Stimulated activated CD4-positive, alpha-beta T cell treated with anti-CD3 and anti-CD28 coated beads, Interleukin-1b, Interleukin-23, amount 100 ng/mL, for 24 hours (primary cell): ENCODE measurements at regions not wholly inside any gene's neighbourhood (a gene's known extent, or its start where the extent isn't known, plus 50 kb on each side); places are given as distances from the start of the nearest gene placed in this dataset.

Source experiments
- DNase-seq, 4 experiments: peaks; one replicate each; pipeline ENCODE4 v3.0.0-alpha.2; 2020; ENCODE audit warnings: low read depth in 4 of 4, low spot score in 1 of 4

DNA sequence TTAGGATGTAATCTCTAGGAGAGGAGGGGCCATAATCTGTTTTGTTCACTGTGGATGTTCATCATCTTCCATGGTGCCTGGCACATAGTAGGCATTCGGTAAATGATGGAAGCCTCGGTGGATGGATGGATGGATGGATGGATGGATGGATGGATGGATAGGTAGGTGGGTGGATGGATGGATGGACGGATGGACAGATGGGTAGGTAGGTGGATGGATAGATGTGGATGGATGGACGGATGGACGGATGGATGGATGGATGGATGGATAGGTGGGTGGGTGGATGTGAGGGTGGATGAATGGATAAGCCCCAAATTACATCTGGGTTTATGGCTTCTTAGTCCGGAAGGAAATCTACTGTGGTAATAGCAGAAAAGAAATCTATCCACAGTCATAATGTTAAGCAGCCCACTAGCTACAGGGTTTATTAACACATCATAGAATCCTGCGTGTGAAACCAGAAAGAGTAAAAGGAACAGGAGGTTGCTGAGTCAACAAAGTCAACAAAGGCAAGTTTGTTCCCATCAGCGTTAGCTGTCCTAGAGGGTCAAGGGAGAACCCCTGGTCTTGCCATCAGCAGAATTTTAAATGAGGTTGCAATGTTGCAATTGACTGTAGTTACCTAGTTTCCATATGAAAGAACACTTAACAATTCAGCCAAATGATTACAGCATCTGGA is 82.8 kb downstream of the C11orf91 start:
- DNase-seq: no peak

DNA sequence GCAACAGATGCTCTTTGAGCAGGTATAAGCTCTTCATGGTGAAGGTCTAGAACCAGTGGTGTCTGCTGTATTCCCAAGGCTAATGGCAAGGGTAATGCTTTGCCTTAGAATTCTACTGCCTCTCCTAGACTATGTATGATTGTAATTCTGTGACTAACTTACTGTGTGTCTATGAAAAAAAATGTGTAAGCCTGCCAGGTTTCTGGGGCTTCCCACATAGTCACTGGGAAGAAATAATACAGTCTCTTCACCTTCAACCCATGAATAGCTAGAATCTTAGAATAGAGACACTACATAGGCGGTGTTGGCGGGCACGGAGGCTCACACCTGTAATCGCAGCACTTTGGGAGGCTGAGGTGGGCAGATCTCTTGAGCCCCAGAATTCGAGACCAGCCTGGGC is 84.1 kb downstream of the C11orf91 start:
- no peak for DNase-seq

DNA sequence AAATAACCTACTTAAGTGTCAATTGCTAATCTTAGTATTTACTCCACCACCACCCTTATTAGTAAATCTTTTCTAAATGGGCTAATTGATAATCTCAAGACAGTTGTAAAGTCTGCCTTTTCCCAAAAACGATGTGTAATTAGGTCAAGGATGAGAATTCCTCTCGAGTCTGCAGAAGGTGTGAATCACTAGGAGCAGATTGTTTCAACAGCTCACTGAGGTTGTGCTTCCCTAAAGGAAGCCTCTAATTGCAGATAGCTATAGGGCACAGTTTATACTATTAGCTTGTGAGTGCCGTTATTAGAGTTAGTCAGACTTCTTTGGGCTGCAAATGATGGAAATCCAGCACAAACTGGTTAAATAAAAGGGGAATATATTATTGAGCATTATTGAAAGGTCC is 84.9 kb downstream of the C11orf91 start:
- no peak for DNase-seq

DNA sequence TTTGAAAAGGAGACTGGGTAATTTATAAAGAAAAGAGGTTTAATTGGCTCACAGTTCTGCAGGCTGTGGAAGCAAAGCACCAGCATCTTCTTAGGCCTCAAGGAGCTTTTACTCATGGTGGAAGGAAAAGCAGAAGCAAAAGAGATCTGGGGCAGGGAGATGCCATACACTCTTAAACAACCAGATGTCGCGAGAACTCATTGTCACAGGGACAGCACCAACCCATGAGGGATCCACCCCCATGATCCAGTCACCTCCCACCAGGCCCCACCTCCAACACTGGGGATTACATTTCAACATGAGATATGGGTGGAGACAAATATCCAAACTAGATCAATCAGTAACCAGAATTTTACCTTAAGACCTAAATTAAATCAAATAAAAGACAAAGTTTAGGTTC is 87.2 kb downstream of the C11orf91 start:
- DNase-seq: no peak

DNA sequence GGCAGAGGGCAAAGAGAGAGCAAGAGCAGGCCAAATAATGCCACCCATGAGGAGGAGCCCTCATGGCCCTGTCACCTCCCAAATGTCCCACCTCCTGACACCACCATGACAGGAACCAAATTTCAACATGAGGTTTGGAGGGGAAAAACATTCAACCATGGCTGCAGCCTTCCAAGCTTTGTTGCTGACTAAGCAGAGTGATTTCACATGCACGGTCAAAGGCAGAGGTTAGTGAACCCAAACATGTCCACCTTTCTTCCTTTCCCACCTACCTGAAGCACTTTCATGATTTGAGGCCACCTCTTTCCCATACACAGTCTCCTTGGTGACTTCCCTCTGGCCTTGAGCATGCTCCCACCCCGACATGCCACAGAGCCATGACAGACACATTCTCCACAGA is 89.7 kb downstream of the C11orf91 start:
- DNase-seq: no peak

DNA sequence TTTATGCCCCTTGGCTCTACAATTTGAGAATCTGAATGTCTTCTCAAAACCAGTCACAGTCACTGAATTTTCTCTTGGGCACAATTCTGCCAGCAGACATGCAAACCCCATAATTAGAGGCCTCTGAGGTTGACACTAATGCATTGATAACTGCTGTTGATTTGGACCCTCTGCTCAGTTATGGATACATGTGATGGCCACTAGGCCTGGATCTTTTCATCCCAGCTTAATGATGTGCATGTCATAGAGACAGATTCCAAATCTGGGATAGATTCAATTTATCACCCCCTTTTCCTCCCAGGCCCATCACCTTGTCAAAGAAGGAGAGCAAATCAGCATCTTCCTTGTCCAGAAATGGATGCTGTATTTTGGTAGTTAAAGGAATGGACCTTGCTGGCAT is 92.2 kb downstream of the C11orf91 start:
- DNase-seq: no peak

DNA sequence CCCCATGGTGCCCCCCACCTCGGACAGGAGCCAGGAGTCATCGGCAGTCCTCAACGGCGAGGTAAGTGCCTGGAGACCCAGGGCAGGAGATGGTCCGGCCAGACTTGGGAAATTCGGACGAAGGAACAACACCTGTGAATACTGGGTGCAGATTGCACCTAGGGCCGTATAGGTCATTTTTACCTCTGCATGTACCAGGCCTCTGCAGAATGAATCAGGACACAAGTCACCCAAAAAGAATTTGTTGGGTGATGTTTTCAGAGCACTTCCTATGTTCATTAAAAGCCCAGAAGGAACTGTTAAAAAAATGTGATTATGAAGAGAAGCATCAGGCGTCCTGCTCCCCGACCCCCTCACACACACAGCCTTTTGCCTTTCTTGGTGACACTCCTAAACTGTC is 93.9 kb downstream of the C11orf91 start:
- no peak for DNase-seq

DNA sequence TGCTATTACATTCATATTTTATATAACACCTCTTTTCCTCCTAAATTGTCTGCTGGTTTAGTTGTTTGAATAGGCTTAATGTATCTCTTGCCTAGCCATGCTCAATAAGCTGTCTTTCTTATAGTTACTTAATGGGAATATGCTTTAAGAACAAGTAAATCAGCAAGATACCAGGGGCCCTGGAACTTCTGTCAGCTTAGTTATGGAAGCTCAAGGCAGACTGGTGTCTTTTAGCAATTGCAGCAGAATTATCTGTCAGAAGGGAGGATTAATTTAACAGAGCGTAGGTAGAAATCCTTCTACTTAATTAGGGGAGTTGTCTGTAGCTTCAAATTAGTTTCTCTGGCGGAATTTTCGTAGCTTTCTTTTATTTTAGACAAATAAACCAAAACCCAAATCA is 94.9 kb downstream of the C11orf91 start:
- no peak for DNase-seq

DNA sequence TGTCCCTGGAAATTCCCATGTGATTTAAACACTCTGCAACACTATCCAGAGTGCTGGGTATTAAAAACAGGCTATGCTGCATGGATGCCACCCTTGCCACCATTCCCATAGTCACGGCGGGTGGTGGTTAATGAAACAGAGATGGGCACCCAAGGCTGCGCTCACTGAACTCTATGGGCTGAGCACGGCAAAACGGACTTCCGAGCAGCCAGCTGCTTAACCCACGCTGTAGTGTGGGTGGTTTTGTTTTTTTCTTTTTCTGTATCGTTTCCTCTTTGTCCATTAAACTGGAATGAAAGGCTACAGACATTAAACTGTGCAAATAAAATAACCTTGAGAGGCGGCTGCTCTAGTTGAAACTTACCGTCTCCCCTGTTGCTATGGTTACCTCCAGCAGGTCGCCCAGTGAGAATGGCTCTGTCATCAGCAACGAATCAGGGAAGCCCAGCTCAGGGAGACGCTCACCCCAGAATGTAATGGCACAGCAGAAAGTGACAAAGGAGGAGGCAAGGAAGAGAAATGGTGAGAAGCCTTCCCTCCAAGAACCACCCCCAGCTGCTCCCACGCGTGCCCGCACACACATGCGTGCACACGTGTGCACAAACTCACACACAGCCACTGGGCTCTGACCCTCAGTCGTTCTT is 102.1 kb downstream of the C11orf91 start:
- DNase-seq: no peak

DNA sequence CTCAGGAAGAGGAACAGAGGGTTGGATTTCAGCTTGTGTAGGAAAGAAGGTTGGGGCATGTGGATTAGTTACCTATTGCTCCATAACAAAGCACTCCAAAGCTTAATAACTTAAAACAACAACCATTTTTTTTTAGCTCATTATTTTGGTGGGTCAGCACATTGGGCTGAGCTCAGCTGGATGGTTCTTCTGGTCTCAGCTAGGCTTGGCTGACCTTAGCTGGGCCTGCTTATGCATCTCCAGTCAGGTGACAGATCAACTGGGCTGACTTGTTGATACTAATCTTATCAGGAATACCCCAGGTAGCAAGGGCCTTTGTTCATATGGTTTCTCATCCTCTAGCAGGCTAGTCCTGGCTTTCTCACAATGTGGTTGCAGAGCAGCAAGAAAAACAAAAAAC is 106.4 kb downstream of the C11orf91 start:
- no peak for DNase-seq

DNA sequence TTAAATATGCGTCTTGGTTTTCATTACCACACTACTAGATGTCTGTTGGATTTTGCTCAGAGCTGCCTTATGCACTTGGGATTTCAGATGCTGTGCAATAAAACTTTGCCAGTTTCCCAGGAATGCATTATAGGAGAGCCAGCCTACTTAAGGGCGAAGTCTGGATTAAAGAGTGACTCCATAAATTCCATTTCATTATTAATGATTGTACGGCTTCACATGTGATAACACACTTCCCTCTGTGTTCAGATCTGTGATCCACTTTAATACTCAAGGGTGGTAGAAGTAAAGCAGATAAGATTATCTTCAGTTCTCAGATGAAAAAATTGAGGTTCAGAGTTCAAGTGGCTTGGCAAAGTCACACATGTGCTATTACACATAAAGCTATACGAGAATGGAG is 110.2 kb downstream of the C11orf91 start:
- no peak for DNase-seq

DNA sequence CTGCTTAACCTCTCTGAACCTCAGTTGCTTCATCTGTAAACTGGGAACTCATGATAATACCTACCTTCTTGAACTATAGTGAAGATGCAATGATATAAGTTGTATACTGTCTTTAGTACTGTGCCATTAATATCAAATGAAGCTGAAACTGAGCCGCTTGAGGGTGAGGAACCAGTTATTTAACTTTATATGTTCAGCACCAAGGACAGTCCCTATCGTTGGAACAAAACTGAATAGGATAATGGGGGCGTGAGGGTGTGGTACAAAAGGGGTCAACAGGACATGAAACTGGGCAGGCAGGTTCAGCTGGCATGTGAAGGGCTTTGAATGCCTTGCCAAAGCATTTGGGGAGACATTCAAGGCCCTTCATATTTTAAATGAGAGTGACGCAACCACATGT is 112.6 kb downstream of the C11orf91 start:
- no peak for DNase-seq

DNA sequence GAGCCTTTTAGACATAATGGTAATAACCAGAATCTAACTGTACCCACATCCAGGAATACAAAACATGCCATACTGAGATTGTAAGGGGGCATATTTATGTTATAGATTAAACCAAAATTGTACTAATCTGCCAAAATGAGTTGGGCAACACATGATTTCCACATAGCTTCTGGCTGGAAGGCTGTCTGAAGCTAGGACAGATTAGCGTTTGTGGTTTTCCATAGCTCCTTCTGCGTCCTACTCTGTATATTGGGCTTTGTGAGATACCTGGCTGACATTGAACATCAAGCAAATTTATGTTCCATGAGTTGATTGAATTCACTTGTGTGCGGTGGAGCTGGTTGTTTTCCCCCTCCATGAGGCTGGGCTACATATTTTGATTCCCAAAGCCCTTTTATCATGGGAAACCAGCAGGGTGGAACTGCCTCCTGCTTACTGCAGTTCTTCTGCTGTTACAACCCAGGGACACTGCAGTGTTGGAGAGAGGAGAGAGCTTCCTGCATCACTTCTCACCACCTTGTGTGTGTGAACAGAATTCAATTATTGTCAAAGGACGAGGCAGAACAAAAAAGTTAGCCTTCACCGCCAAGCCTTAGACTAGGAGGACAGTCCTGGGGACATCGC is 114.9 kb downstream of the C11orf91 start:
- DNase-seq: no peak

DNA sequence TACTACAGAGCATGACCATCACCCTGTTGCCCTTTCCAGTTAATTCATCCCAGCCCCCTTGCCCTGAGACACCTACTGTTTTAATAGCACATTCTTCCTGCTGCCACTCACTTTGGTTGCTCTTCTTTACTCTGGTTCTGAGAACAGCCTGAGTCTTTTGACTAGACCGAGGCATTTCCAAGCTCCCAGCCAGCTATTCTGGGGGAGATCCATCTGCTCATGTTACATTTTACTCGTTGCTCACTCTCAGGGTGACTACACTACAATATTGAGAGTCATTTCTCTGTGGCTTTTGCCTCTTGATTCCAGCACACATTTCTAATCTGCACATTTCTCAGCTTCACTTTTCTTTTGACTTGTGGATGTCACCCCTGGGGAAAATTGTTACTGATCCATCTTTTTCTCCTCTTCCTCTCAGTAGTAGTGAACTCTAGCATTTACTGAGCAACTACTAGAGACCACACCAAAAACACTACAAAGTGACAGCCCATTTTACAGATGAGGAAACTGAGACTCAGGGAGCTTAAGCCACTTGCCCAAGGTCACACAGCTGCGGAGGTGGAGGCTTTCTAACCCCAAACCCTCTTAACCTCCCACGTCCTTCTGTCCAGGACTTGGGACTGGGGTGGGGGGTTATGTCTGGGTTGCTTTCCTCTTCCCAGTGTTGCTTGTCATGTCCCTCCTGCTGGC is 117.8 kb downstream of the C11orf91 start:
- no peak for DNase-seq

DNA sequence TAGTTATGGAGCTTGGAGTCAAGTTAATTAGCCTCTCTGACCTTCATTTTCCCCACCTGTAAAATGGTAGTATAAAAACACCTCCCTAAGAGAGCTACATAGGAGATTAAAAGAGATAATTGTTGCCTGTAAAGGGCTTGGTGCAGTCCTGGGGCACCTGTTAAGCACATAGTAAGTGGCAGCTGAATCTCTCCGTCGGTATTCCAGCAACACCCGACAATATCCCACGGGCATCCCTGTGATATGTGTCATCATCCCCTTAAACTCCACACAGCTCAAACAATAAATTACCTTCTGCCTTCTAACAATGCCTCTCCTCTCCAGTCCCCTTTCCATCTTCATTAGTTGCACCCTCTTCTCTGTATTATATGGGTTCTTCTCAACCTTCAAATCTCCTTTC is 121.5 kb downstream of the C11orf91 start:
- DNase-seq: no peak

DNA sequence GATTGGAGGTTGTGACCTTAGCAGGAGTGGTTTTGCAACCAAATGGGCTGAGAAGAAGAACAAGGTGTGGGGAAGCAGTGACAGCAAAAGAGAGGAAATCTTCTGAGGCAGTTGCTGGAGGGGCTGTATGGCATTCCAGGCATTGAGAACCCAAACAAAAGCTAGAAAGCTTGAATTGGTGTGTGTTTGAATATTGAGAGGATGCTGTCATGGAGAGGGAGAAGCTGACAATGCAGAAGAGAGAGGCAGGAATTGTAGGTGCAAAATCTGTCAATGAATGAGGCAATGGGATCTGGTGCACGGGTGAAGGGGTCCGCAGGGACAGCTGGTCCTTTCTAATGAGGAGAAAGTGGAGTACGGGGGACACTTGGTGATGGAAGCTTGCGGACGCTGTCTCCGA is 123.4 kb downstream of the C11orf91 start:
- DNase-seq: no peak

DNA sequence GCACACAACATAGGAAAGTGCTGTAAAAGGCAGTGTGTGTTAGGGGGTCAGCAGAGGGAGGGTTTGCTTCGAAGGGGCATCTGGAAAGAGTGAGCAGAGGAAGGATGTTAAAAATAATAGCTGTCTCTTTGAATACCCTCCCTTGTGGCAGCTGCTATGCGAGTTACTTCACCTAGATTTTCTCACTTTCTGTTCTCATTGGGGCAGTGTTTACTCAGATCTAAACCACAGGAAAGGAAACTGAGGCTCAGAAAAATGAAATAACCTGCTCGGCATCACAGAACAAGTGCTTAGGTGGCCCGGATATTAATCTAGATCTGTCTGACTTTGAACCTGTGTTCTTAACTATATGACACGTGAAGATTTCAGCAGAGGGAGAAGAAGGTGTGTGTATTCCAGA is 125.3 kb downstream of the C11orf91 start:
- no peak for DNase-seq

DNA sequence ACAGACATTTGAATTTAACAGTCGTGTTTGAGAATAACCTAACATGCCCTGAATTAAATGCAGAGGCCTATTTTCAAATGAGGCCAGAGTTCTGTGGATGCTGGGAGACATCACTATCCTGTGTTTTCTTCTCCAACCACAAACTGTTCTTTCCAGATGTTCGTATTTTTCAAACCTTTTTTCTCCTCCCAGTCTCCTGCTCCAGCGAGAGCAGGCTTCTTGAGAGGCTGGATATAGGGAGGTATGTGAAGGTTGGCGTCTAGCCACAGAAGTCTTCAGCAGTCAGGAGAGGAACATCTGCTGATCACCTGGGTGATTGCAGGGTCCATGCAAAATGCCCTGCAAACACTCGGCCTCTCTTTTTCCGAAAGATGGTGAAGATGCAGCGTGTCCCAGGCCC is 126.3 kb downstream of the C11orf91 start:
- DNase-seq: no peak

DNA sequence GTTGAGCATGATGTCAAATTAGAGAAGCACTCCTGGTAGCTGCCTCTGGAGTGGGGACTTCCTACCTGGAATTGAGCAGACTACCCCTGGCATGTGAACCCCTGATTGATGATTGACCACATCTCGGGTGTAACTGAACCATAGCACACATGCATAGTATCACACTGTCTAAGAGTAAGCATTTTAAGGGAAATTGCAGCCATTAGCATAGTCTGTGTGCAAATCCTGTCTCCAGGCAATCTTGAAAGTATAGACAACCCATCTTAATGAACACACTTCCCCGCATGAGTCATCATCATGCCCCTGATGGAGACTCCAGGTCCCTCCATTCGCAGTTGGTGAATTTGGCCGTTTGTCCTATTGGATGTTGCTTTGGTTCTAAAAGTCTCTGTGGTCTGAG is 131.3 kb downstream of the C11orf91 start:
- DNase-seq: no peak

DNA sequence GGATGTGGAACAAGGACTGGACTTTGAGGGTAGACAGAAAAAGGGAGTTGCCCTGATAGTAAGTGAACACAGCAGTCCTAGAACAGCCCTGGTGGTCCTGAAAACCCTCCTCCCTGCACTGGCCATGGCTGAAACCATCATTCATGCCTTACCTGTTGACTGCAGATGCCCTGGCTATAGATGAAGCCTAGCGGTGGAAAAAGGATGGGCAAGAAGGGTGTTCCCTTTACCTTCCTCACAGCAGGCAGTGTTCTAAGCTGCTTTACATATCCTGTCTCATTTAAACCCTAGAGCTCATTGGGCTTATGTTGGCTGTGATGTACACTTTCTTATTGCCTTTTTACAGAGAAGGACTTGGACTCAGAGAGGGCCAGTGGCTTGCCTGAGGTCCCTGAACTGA is 133.6 kb downstream of the C11orf91 start:
- no peak for DNase-seq

DNA sequence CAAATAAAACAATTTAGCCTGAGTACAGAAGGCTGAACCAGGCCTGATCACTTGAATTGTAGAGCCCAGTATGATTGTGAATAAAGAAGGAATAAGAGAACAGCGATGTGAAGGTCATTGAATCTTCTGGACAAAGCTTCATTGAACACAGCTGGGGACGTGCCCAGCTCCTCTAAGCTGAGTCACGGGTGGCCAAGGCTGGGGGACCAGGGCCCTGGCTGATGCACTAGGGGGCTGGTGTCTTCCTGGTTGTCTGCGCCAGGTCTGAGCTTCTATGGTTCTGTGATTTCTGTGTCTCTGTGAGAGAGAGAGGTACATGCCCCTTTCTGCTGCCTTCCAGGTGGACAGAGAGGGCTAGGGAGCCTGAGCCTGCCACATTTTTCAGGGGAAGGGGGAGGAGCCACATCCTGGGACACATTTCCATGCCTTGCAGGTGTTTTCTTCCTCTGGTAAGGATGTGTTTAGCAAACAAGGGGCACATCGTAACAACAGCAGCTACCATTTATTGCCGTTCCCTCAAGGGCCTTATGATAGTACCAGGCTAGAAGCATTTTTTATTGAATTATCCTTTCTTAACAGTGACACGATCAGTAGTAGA is 135.7 kb downstream of the C11orf91 start:
- no peak for DNase-seq

DNA sequence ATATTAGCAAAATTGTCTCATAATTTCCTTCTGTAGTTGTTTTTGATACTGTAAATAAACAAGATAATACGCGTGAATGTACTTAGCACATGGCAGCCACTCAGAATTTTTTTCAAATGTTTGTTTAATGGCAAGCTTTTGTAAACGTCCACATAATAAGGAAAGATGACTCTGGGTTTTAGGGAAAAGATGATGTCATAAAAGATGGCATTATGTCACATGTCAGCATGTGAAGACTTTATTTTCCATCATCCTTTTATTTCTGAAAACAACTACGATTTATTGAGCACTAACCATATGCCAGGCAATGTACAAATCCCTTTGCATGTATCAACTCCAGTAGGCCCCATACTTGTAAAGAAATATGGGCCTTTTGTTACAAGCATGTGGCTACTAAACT is 139.9 kb downstream of the C11orf91 start:
- no peak for DNase-seq
